Endothelial cell of umbilical vein (primary cell): ENCODE measurements at regions not wholly inside any gene's neighbourhood (a gene's known extent, or its start where the extent isn't known, plus 50 kb on each side); places are given as distances from the start of the nearest gene placed in this dataset.
A peak's percentile ranks its signal among the peaks of the same experiment; 100 is the strongest.

Source experiments
- BruUV-seq: library from RNA; stranded (reverse); fragments of 400-500 nt; replicated peaks from 2 replicates; lab custom pipeline; 2021; lab: Mats Ljungman, UMichigan
- CTCF ChIA-PET: fragments of 300-600, 350-600 bp; sonication (Branson Sonifier 250); formaldehyde crosslinking; loops from one replicate; lab custom pipeline; 2021; ENCODE audit warnings: antibody characterized with exemption, inconsistent platforms; lab: Charles Lee
- POLR2A ChIA-PET: fragments of 300-600, 350-600 bp; sonication (Branson Sonifier 250); formaldehyde crosslinking; loops from one replicate; lab custom pipeline; 2021; ENCODE audit warnings: antibody characterized with exemption, inconsistent platforms; lab: Charles Lee
- DNase-seq: peaks from one replicate; pipeline ENCODE4 v3.0.0-alpha.2; 2011; ENCODE audit warnings: low read depth, low spot score
- FAIRE-seq: peaks from 2 replicates; lab custom pipeline; 2011; peaks lifted over from hg19 to GRCh38; lab: Jason Lieb, UNC
- H2AFZ ChIP-seq: 2 replicates; pipeline ENCODE4 v1.6.0; 2012; ENCODE audit warnings: low read depth, low read length, control low read depth, inconsistent platforms
- H3K27ac ChIP-seq: 2 replicates; pipeline ENCODE4 v1.5.1; 2011; ENCODE audit warnings: low read depth, mild to moderate bottlenecking, control low read depth, low read length, moderate library complexity; ENCODE audit not compliant: insufficient read depth
- H3K27me3 ChIP-seq, 2 experiments: 2 replicates each; pipeline versions ENCODE4 v1.6.0 to v1.6.1; 2011; ENCODE audit warnings: low read length in 2 of 2, mixed read lengths in 1 of 2; ENCODE audit not compliant: control insufficient read depth in 2 of 2, insufficient read depth in 2 of 2
- H3K36me3 ChIP-seq, 2 experiments: 2 replicates in 1 of 2; 3 replicates in 1 of 2; pipeline ENCODE4 v1.5.1; 2011; ENCODE audit warnings: low read length in 2 of 2, mild to moderate bottlenecking in 1 of 2, moderate library complexity in 1 of 2; ENCODE audit not compliant: control insufficient read depth in 2 of 2, insufficient read depth in 2 of 2; ENCODE audit errors: extremely low read depth in 1 of 2
- H3K4me1 ChIP-seq: 3 replicates; pipeline ENCODE4 v1.5.1; 2011; ENCODE audit warnings: mild to moderate bottlenecking, low read length; ENCODE audit not compliant: control insufficient read depth, insufficient read depth; ENCODE audit errors: extremely low read depth
- H3K4me2 ChIP-seq: 2 replicates; pipeline ENCODE4 v1.6.1; 2011; ENCODE audit warnings: low read length, control low read depth, mixed read lengths; ENCODE audit not compliant: insufficient read depth
- H3K4me3 ChIP-seq, 3 experiments: fragments of 200-600 bp in 1 of 3; sonication (generic), shearing (Covaris generic) in 1 of 3; replicated peaks in 1 of 3; 2 replicates each; pipeline ENCODE4 v1.5.1; 2011 to 2016; ENCODE audit warnings: control low read depth in 3 of 3, low read length in 3 of 3, mild to moderate bottlenecking in 2 of 3, inconsistent platforms in 1 of 3, low read depth in 1 of 3, moderate library complexity in 1 of 3; ENCODE audit not compliant: insufficient read depth in 1 of 3
- H3K79me2 ChIP-seq: 2 replicates; pipeline ENCODE4 v1.6.0; 2012; ENCODE audit warnings: low read length, inconsistent platforms; ENCODE audit not compliant: control insufficient read depth, insufficient read depth
- H3K9ac ChIP-seq: replicated peaks from 2 replicates; pipeline ENCODE3; 2011; ENCODE audit warnings: low read length, control low read depth; ENCODE audit not compliant: insufficient read depth; ENCODE audit errors: extremely low read depth
- H3K9me1 ChIP-seq: replicated peaks from 3 replicates; pipeline ENCODE4 v1.6.0; 2011; ENCODE audit warnings: mild to moderate bottlenecking, low read length; ENCODE audit not compliant: control insufficient read depth, insufficient read depth; ENCODE audit errors: extremely low read depth
- H3K9me3 ChIP-seq: replicated peaks from 2 replicates; pipeline ENCODE4 v1.5.1; 2012; ENCODE audit warnings: low read length, inconsistent platforms; ENCODE audit not compliant: control insufficient read depth, insufficient read depth
- H4K20me1 ChIP-seq: replicated peaks from 2 replicates; pipeline ENCODE3; 2011; ENCODE audit warnings: mild to moderate bottlenecking, low read length; ENCODE audit not compliant: control insufficient read depth, insufficient read depth; ENCODE audit errors: extremely low read depth
- CTCF ChIP-seq, 2 donors: IDR thresholded peaks; 1 replicate in 1 of 2; 2 replicates in 1 of 2; pipeline ENCODE4 v1.5.1; 2011; ENCODE audit warnings: low read length in 2 of 2, mild to moderate bottlenecking in 2 of 2, moderate library complexity in 2 of 2, control low read depth in 1 of 2, inconsistent platforms in 1 of 2, low read depth in 1 of 2; ENCODE audit not compliant: insufficient read depth in 1 of 2; ENCODE audit errors: extremely low read depth in 1 of 2
- EZH2 ChIP-seq: IDR thresholded peaks from 2 replicates; pipeline ENCODE4 v1.6.1; 2012; ENCODE audit warnings: borderline replicate concordance, low read depth, mild to moderate bottlenecking, moderate library complexity, low read length, inconsistent platforms; ENCODE audit not compliant: severe bottlenecking
- FOS ChIP-seq: IDR thresholded peaks from 2 replicates; pipeline ENCODE4 v1.6.1; 2011; ENCODE audit warnings: mild to moderate bottlenecking, low read length, moderate library complexity, borderline replicate concordance; ENCODE audit not compliant: insufficient read depth
- GATA2 ChIP-seq: IDR thresholded peaks from 2 replicates; pipeline ENCODE4 v1.7.0; 2011; ENCODE audit warnings: low read depth, mild to moderate bottlenecking, moderate library complexity, mixed read lengths, low read length; ENCODE audit not compliant: insufficient read length, insufficient read depth
- JUN ChIP-seq: IDR thresholded peaks from 2 replicates; pipeline ENCODE4 v1.6.1; 2011; ENCODE audit warnings: borderline replicate concordance, low read depth; ENCODE audit not compliant: insufficient read length, insufficient read depth
- MAX ChIP-seq: IDR thresholded peaks from 2 replicates; pipeline ENCODE4 v1.6.1; 2011; ENCODE audit not compliant: insufficient read depth, insufficient read length
- MYC ChIP-seq: IDR thresholded peaks from one replicate; pipeline ENCODE4 v1.6.1; 2011; ENCODE audit warnings: mild to moderate bottlenecking, low read depth, low read length
- POLR2A ChIP-seq: IDR thresholded peaks from 2 replicates; pipeline ENCODE4 v1.6.1; 2012; ENCODE audit warnings: low read depth, mild to moderate bottlenecking, control low read depth, low read length
- POLR2AphosphoS5 ChIP-seq: IDR thresholded peaks from 2 replicates; pipeline ENCODE4 v1.6.1; 2012; ENCODE audit warnings: low read depth, mild to moderate bottlenecking, control low read depth, low read length, moderate library complexity; ENCODE audit not compliant: insufficient read depth
- dilution Hi-C: fragments of 300-500 bp; cut with MboI; formaldehyde crosslinking; loops from one replicate; pipeline ENCODE4 v1.15.0; 2019; ENCODE audit warnings: low sequenced_read_pairs; ENCODE audit not compliant: extremely low pct_ligation_motif_present
- intact Hi-C: fragments of 100-400 bp; cut with micrococcal nuclease; formaldehyde crosslinking; loops from one replicate; pipeline ENCODE4 v1.10.0; 2022

GRCh38 chr5:115349001-115349817 is 52.8 kb upstream of the CCDC112 start:
- TSS peak; percentile 34 for BruUV-seq
- peaks cover 18% of the 10 kb centered on the region for H3K4me1 ChIP-seq
- FAIRE-seq (peak; percentile 98), DNase-seq (peak; percentile 86)
- dilution Hi-C loops, result no loop called here
- H4K20me1 ChIP-seq, result no peaks in the 10 kb centered on the region
- H2AFZ ChIP-seq, result peak overlapping the region; percentile 74
- H3K27ac ChIP-seq, result peak overlapping the region; percentile 76
- TF ChIP-seq POLR2AphosphoS5, result no peak
- peak; percentile 81 for TF ChIP-seq MAX
- no peak for TF ChIP-seq CTCF (IDR thresholded peaks at IDR 0.05; ENCODE audit: extremely low read depth in 1 of 2, insufficient read depth in 1 of 2, low read depth in 1 of 2, low read length in 2 of 2)
- TF ChIP-seq FOS, result peak; percentile 95
- no peak for TF ChIP-seq POLR2A
- no peak for TF ChIP-seq EZH2
- peak; percentile 88 for TF ChIP-seq JUN
- peak; percentile 72 for TF ChIP-seq MYC
- no peak for TF ChIP-seq GATA2
- peak overlapping the region in 1 of 3 experiments; percentile 20 for H3K4me3 ChIP-seq
- intact Hi-C loops, result loop anchor here (1.0 to 5.0 kb wide), 3 partner anchors 17 to 195 kb away; partner anchors contain the start of gene FEM1C
- no peaks in the 10 kb centered on the region for H3K9me3 ChIP-seq
- ChIA-PET CTCF (interaction anchor here (0.7 to 1.9 kb wide), 12 partner anchors 9 to 234 kb away, joined by 3 to 9 read pairs (median 3); partner anchors contain the start of gene FEM1C), POLR2A (no interaction called here)
- no peaks in the 10 kb centered on the region for H3K79me2 ChIP-seq
- no peaks in the 10 kb centered on the region for H3K36me3 ChIP-seq
- H3K9me1 ChIP-seq, result no peaks in the 10 kb centered on the region
- peak overlapping the region; percentile 28 for H3K9ac ChIP-seq
- peak overlapping the region; percentile 73 for H3K4me2 ChIP-seq
- H3K27me3 ChIP-seq, result no peaks in the 10 kb centered on the region
